GM12874 (cell line): ENCODE measurements at regions not wholly inside any gene's neighbourhood (a gene's known extent, or its start where the extent isn't known, plus 50 kb on each side); places are given as distances from the start of the nearest gene placed in this dataset.

Source experiments
- TF ChIP-seq, protein P1 (sequence below): IDR thresholded peaks from 2 replicates; pipeline ENCODE4 v1.5.1; 2011; ENCODE audit warnings: low read depth, mild to moderate bottlenecking, control low read depth, low read length, moderate library complexity; ENCODE audit not compliant: insufficient read depth

DNA sequence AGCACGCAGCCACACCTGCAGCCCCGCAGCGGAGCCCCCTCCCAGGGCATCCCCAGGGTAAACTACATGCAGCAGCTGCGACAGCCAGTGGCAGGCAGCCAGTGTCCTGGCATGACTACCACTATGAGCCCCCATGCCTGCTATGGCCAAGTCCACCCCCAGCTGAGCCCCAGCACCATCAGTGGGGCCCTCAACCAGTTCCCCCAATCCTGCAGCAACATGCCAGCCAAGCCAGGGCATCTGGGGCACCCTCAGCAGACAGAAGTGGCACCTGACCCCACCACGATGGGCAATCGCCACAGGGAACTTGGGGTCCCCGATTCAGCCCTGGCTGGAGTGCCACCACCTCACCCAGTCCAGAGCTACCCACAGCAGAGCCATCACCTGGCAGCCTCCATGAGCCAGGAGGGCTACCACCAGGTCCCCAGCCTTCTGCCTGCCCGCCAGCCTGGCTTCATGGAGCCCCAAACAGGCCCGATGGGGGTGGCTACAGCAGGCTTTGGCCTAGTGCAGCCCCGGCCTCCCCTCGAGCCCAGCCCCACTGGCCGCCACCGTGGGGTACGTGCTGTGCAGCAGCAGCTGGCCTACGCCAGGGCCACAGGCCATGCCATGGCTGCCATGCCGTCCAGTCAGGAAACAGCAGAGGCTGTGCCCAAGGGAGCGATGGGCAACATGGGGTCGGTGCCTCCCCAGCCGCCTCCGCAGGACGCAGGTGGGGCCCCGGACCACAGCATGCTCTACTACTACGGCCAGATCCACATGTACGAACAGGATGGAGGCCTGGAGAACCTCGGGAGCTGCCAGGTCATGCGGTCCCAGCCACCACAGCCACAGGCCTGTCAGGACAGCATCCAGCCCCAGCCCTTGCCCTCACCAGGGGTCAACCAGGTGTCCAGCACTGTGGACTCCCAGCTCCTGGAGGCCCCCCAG lies 254.1 kb downstream of the GLI2 start:
- TF ChIP-seq, protein P1, sequence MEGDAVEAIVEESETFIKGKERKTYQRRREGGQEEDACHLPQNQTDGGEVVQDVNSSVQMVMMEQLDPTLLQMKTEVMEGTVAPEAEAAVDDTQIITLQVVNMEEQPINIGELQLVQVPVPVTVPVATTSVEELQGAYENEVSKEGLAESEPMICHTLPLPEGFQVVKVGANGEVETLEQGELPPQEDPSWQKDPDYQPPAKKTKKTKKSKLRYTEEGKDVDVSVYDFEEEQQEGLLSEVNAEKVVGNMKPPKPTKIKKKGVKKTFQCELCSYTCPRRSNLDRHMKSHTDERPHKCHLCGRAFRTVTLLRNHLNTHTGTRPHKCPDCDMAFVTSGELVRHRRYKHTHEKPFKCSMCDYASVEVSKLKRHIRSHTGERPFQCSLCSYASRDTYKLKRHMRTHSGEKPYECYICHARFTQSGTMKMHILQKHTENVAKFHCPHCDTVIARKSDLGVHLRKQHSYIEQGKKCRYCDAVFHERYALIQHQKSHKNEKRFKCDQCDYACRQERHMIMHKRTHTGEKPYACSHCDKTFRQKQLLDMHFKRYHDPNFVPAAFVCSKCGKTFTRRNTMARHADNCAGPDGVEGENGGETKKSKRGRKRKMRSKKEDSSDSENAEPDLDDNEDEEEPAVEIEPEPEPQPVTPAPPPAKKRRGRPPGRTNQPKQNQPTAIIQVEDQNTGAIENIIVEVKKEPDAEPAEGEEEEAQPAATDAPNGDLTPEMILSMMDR: no peak

DNA sequence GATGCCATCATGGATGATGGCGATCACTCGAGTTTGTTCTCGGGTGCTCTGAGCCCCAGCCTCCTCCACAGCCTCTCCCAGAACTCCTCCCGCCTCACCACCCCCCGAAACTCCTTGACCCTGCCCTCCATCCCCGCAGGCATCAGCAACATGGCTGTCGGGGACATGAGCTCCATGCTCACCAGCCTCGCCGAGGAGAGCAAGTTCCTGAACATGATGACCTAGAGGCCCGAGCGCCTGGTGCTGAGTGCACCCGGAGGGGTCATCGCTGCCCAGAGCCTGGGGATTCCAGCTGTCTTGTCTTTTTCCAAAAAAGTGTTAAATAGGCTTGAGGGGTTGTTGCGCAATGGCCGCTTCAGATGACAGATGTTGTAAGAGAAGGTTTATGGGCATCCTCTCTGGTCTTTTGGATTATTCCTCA lies 254.8 kb downstream of the GLI2 start:
- TF ChIP-seq, protein P1: no peak

DNA sequence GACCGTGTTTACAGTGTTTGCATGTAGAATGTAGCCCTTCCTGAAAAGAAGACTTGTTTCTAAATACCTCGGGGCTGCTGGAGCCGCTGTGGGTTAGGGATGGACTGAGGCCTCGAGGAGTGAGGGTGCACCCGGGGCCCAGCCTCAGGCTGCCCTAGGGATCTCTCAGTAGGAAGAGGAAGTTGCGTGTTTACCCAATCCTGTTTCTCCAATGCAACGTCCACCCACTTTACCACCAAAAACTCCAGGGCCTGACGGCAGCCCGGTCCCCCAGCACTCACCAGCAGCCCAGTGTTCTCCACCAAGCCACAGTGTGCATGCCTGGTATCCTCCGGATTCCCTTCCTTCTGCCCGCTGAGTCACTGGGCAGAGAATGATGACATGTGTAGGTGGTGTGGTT lies 255.8 kb downstream of the GLI2 start:
- TF ChIP-seq, protein P1: no peak

DNA sequence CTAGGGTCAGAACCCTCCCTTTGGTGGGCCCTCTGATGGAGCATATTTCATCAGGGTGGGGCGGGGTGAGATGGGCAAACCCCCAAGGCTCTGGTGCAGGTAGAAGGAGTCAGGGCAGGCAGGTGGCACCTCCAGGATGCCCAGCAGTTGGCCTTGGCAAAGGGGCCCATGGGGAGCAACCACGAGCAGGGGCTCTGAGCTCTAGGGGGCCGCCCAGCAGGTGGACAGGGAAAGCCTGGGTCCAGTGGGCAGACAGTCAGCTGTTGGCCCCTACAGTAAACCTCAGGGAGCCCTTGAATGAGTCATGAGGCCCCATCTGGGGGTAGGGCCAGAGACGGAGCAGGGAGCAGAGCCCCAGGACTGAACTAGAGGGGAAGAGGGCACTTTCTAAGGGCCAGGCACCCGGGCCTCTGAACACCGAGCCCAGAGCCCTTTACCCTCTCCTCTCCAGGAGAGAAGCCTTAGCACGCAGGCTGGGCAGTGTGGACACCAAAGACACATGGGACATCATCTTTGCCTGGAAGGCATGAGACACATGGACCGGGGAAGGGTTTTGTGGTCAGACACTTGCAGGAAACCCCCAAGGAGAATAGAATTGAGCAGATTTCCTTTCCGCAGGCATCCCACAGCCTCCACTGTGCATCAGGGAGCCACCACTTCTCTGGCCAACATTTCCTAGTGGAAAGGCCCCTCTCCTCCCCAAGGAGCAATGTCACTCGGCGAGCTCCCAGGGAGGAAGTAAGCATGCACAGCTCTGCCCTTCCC lies 257.3 kb downstream of the GLI2 start:
- TF ChIP-seq, protein P1: no peak

DNA sequence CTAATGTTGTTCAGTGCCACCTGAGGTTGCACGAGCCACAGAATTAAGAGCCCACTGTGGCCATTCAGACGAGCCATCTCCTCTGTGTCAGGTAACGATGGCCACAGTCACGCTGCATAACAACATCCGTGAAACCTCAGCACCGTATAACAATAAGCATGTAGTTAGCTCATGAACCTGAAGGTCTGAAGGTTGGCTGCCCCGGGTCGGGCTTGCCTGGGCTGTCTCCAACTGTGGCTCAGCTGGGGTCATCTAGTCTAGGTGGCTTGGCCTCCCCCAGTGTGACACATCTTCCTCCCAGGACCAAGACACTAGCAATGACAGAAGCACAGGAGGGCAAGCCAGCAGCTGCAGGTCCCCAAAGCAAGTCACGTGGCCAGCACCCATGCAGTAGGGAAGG lies 258.0 kb downstream of the GLI2 start:
- TF ChIP-seq, protein P1: no peak

DNA sequence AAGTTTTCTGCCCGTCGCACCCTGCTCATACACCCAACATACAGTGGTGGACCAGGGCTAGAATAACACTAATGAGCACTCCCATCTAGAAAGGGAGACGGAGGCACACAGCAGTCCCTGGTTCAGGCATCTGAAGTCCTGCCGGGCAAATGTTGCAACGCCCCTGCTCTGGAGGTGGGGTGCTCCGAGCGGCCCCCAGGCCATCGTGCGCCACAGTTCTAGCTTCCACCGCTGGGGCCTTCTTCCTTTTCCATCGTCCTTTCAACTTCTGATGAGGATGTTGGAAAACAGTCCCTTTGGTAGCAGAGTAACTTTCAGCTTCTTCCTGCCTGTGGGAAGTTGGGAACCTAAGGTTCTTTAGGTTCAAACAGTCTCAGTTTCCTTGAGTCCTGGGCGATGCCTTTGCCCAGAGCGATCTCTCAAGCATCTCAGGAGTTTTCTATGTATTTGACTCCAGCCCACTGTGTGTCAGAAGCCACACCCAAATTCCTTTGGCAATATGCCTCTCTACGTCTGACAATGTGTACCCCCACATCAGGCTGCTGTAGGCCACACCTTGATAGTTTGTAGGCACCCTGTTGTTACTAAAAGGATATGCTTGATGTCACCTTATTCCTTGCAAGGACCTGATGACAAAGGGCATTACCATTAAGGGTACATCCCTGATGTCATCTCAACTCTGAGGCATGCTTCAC lies 258.8 kb downstream of the GLI2 start:
- TF ChIP-seq, protein P1: no peak

DNA sequence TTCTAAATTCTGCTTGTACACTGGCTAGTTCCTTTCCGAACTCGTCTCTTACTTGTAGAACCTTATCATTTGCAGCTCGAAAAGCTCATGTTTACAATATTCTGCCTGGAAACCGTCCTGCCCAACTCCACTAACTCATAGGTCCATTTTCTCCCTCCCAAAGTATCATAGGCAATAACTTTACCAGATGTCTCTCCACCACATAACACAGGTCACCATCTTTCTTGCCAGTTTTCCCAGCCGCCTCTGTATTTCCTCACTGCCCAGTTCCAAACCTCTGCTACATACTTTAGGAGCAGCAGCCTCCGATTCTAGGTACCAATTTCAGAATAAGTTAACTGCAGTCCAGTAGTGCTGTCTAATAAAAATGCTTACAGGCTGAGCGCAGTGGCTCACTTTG lies 259.5 kb downstream of the GLI2 start:
- TF ChIP-seq, protein P1: no peak
